ENCODE measurements at regions not wholly inside any gene's neighbourhood (a gene's known extent, or its start where the extent isn't known, plus 50 kb on each side); places are given as distances from the start of the nearest gene placed in this dataset.

DNA sequence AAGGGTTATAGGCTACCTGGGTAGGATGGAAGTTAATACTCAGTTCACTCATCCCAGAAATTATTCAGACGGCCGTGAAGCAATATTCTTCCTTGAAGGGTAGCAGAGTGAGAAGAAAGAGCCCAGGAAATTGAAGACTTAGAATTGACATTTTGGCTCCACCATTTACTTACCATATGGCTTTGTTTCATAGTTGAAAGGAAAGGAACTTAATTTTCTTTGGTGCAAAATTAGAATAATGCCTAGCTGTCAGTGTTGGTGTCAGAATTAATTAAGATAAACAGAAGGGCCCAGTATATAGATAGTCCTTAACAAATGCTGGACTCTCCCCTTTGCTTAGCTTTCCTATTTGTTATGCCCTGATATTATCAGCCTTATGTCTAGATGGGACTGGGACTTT is 263.2 kb downstream of the KCNJ3 start:
- TF ChIP-seq, protein P1, sequence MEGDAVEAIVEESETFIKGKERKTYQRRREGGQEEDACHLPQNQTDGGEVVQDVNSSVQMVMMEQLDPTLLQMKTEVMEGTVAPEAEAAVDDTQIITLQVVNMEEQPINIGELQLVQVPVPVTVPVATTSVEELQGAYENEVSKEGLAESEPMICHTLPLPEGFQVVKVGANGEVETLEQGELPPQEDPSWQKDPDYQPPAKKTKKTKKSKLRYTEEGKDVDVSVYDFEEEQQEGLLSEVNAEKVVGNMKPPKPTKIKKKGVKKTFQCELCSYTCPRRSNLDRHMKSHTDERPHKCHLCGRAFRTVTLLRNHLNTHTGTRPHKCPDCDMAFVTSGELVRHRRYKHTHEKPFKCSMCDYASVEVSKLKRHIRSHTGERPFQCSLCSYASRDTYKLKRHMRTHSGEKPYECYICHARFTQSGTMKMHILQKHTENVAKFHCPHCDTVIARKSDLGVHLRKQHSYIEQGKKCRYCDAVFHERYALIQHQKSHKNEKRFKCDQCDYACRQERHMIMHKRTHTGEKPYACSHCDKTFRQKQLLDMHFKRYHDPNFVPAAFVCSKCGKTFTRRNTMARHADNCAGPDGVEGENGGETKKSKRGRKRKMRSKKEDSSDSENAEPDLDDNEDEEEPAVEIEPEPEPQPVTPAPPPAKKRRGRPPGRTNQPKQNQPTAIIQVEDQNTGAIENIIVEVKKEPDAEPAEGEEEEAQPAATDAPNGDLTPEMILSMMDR (IDR thresholded peaks at IDR 0.05; ENCODE audit: low read depth, low read length, poor library complexity, severe bottlenecking): no peak
- no peak for TF ChIP-seq EZH2phosphoT487 (IDR thresholded peaks at IDR 0.05; ENCODE audit: borderline replicate concordance, low read length)

Data from DOHH2 (cell line).